Left ventricle myocardium inferior (tissue), 1 donor: ENCODE measurements at regions not wholly inside any gene's neighbourhood (a gene's known extent, or its start where the extent isn't known, plus 50 kb on each side); places are given as distances from the start of the nearest gene placed in this dataset.

Experiments
- DNase-seq: peaks from one replicate; pipeline ENCODE4 v3.0.0-alpha.2; 2020
- H3K27ac ChIP-seq: fragments of 200-600 bp; replicated peaks from 2 replicates; pipeline ENCODE4 v1.8.0; 2021
- H3K27me3 ChIP-seq: fragments of 200-600 bp; 2 replicates; pipeline ENCODE4 v1.8.0; 2021; ENCODE audit warnings: low read depth
- H3K36me3 ChIP-seq: fragments of 200-600 bp; 2 replicates; pipeline ENCODE4 v1.8.0; 2021
- H3K4me1 ChIP-seq: fragments of 200-600 bp; 2 replicates; pipeline ENCODE4 v1.8.0; 2021
- H3K4me3 ChIP-seq: fragments of 200-600 bp; 2 replicates; pipeline ENCODE4 v1.8.0; 2021; ENCODE audit warnings: mild to moderate bottlenecking, moderate library complexity
- H3K9me3 ChIP-seq: fragments of 200-600 bp; replicated peaks from 2 replicates; pipeline ENCODE4 v1.8.0; 2021
- intact Hi-C: fragments of 100-400 bp; cut with micrococcal nuclease; formaldehyde crosslinking; loops from one replicate; pipeline ENCODE4 v1.11.0; 2022
- TF ChIP-seq, protein P1 (sequence below): fragments of 200-600 bp; IDR thresholded peaks from 2 replicates; pipeline ENCODE4 v1.8.0; 2021; ENCODE audit warnings: antibody characterized with exemption, mild to moderate bottlenecking, borderline replicate concordance
- donor health status: DM: no; HTN: yes; CAD: no; lungs with severe emphysema.

DNA sequence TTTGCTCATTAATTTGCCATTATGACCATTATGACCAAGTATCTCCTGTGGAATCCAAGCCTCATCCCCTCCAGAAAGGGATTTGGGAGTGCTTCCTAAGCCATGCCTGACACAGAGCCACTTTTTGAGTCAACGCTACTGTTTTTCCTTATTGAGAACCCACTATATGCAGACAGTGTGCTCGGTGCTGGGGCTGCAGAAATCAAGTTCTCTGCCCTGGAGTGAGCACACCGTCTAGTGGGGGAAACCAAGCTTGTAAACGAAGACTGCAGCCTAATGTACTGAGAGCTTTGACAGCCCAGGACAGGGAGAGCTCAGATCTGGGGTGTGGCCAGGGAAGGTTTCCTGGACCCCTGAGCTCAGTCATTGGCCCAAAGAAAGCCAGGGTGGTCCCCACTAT, 111.0 kb downstream of the ENGASE start:
- H3K27me3 ChIP-seq: peaks cover 99% of the 10 kb centered on the region

DNA sequence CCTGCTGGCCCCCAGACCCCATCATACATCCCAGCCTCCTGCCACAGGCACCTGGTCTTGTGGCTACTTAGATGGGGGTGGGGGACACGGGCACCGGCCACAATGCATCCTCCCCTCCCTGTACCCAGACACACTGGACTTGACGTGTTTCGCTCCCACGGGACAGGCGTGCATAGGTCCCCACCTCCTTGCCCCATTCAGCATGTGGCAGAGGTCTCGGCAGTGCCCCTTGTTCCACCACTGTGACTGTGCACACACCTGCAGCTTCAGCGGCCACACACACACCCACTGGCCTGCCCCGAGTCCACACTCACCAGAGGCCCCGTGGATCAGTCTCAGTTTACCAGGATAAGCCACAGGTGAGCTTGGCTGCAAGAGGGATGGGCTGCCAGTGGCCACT, 109.6 kb downstream of the ENGASE start:
- H3K4me3 ChIP-seq: no peak overlapping the region
- H3K36me3 ChIP-seq: no peaks in the 10 kb centered on the region
- peaks cover 9% of the 10 kb centered on the region for H3K4me1 ChIP-seq
- peaks cover 99% of the 10 kb centered on the region for H3K27me3 ChIP-seq
- H3K9me3 ChIP-seq: no peaks in the 10 kb centered on the region
- TF ChIP-seq, protein P1, sequence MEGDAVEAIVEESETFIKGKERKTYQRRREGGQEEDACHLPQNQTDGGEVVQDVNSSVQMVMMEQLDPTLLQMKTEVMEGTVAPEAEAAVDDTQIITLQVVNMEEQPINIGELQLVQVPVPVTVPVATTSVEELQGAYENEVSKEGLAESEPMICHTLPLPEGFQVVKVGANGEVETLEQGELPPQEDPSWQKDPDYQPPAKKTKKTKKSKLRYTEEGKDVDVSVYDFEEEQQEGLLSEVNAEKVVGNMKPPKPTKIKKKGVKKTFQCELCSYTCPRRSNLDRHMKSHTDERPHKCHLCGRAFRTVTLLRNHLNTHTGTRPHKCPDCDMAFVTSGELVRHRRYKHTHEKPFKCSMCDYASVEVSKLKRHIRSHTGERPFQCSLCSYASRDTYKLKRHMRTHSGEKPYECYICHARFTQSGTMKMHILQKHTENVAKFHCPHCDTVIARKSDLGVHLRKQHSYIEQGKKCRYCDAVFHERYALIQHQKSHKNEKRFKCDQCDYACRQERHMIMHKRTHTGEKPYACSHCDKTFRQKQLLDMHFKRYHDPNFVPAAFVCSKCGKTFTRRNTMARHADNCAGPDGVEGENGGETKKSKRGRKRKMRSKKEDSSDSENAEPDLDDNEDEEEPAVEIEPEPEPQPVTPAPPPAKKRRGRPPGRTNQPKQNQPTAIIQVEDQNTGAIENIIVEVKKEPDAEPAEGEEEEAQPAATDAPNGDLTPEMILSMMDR: no peak
- H3K27ac ChIP-seq: no peak overlapping the region
- intact Hi-C loops: no loop called here
- no peak for DNase-seq

More for the DNA sequence above, 111.0 kb downstream of the ENGASE start:
- TF ChIP-seq, protein P1: no peak
- no peak overlapping the region for H3K27ac ChIP-seq
- H3K9me3 ChIP-seq: no peaks in the 10 kb centered on the region
- no peak overlapping the region for H3K4me3 ChIP-seq
- H3K4me1 ChIP-seq: peaks cover 9% of the 10 kb centered on the region
- intact Hi-C loops: no loop called here
- no peaks in the 10 kb centered on the region for H3K36me3 ChIP-seq
- no peak for DNase-seq

DNA sequence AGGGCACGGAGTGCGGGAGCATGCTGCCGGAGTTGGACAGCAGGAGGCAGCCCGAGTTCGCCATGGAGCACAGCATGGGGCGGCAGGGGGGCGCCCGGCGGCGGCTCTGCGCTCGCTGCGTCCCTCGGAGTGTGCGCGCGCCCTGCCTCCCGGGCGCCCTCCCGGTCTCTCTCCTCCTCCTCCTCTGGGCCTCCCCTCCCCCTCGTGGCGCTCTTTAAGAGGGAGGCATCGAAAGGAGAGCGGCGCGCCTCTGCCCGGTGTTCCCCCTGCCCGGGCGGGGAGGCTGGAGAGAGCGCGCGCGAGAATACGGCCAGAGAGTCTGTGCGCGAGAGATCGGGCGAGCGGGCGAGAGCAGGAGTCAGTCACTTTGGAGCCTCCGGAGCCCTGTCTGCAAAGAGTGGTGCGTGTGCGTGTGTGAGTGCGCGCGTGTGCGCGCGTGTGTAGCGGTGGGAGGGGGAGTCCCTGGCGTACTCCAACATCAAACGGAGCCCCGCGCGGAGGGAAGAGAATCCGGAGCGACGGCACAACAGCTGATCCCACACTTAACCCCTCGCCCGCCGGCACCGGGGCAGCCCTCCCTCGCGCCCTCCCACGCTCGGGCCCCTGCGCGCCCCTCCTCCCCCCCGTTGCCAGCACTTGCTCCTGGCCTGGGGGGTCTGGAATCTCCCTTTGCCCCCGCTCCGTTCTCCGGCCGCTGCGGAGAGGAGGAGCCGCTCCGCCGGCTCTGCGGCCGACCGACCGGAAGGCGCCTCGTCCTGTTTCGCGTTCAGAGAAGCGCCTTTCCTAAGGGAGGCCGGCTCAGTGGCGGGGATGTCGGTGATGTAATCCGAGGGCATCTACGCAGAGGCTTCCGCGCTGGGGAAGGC, 108.9 kb downstream of the ENGASE start:
- Histone ChIP-seq H3K4me1 (peaks cover 9% of the 10 kb centered on the region), H3K27ac (no peak overlapping the region), H3K36me3 (no peaks in the 10 kb centered on the region), H3K27me3 (peaks cover 99% of the 10 kb centered on the region), H3K4me3 (peak overlapping the region; percentile 41), H3K9me3 (no peaks in the 10 kb centered on the region)
- intact Hi-C loops: no loop called here
- TF ChIP-seq, protein P1: no peak
- DNase-seq: no peak

DNA sequence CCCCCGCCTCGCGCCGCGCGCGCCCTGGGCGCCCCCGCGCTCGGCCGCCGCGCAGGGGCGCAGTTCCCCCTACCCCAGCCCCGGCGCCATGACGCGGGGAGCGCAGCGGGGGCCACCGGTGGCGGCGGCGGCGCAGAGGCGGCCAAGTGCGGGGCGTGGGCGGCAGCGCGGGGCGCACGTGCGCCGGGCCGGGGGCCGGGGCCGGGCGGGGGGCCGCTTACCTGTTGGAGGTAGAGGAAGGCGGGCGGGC, 108.3 kb downstream of the ENGASE start:
- Histone ChIP-seq H3K27me3 (peaks cover 99% of the 10 kb centered on the region), H3K27ac (no peak overlapping the region), H3K36me3 (no peaks in the 10 kb centered on the region), H3K4me1 (peaks cover 9% of the 10 kb centered on the region), H3K4me3 (peak overlapping the region; percentile 41), H3K9me3 (no peaks in the 10 kb centered on the region)
- TF ChIP-seq, protein P1: no peak
- no peak for DNase-seq
- intact Hi-C loops: no loop called here

DNA sequence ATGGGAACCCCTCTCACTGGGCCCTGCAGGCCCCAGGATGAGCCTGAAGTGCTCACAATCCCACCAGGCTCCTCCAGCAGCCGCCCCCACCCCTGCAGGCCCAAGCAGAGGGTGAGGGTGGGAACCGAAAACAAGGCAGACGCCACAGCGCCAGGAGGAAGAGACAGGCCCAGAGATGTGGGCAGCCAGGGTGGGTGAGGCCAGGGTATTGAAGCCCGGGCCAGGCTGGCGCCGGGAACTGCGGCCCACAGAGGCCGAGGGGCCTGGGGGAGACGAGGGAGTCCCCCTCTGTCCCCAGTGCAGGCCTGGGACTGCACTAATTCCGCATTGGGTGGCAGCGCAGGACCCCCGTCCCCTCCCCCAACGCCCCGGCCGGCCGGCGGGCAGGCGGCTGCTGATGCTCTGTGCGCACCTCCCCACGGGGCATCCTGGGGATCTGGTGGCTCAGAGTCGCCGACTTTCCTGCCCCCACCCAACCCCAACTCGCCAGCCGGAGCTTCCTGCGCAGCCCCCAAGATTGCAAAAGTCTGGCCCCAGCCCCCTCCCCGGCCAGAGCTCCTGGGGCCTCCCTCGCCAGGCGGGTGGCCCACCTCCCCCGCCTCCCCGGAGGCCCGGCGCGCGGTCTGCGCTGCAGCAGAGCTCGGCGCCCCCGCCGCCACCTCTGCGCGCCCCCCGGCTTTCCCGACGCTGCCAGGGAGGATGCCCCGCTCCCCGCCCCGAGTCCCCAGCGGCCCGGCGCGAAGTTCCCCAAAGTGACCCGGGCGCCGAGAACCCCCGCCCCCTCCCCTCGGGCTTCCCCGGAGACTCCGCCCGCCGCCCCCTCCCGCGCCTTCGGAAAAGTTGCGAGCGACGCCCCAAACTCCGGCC, 107.8 kb downstream of the ENGASE start:
- peaks cover 99% of the 10 kb centered on the region for H3K27me3 ChIP-seq
- intact Hi-C loops: no loop called here

More for the DNA sequence above, 107.8 kb downstream of the ENGASE start:
- H3K4me1 ChIP-seq: peaks cover 9% of the 10 kb centered on the region
- TF ChIP-seq, protein P1: no peak
- H3K36me3 ChIP-seq: no peaks in the 10 kb centered on the region
- H3K9me3 ChIP-seq: no peaks in the 10 kb centered on the region
- H3K27ac ChIP-seq: no peak overlapping the region
- DNase-seq: no peak
- no peak overlapping the region for H3K4me3 ChIP-seq
